CD4-positive, alpha-beta T cell treated with Interleukin-10 for 1 hour (primary cell): ENCODE measurements at regions not wholly inside any gene's neighbourhood (a gene's known extent, or its start where the extent isn't known, plus 50 kb on each side); places are given as distances from the start of the nearest gene placed in this dataset.

Experiments used
- DNase-seq: peaks from one replicate; pipeline ENCODE4 v3.0.0-alpha.2; 2020

GRCh38 chr15:61680260-61681037 lies 379.8 kb downstream of the VPS13C start:
- no peak for DNase-seq

- DNase-seq, result no peak
Measured at GRCh38 chr15:61671736-61672135, 388.5 kb downstream of the VPS13C start.

- DNase-seq, result no peak
Measured at GRCh38 chr15:61668444-61668843, 391.8 kb downstream of the VPS13C start.

- no peak for DNase-seq
Measured at GRCh38 chr15:61661791-61662190, 398.5 kb downstream of the VPS13C start.

- no peak for DNase-seq
Measured at GRCh38 chr15:61660579-61660978, 399.7 kb downstream of the VPS13C start.

GRCh38 chr15:61659566-61660190 lies 400.6 kb downstream of the VPS13C start:
- DNase-seq, result no peak

GRCh38 chr15:61657461-61657860 lies 402.8 kb downstream of the VPS13C start:
- DNase-seq, result no peak

- DNase-seq, result no peak
Measured at GRCh38 chr15:61656391-61656790, 403.9 kb downstream of the VPS13C start.

GRCh38 chr15:61655881-61656280 lies 404.4 kb downstream of the VPS13C start:
- DNase-seq, result no peak

GRCh38 chr15:61654918-61655317 lies 405.3 kb downstream of the VPS13C start:
- no peak for DNase-seq

- DNase-seq, result no peak
Measured at GRCh38 chr15:61654002-61654740, 406.1 kb downstream of the VPS13C start.

- DNase-seq, result no peak
Measured at GRCh38 chr15:61653110-61653509, 407.1 kb downstream of the VPS13C start.

- no peak for DNase-seq
Measured at GRCh38 chr15:61651267-61651666, 409.0 kb downstream of the VPS13C start.

GRCh38 chr15:61649046-61649445 lies 411.2 kb downstream of the VPS13C start:
- no peak for DNase-seq

- DNase-seq, result no peak
Measured at GRCh38 chr15:61644550-61644949, 415.4 kb upstream of the RORA start.

GRCh38 chr15:61641645-61642044 lies 412.5 kb upstream of the RORA start:
- DNase-seq, result no peak

GRCh38 chr15:61640756-61641155 lies 411.7 kb upstream of the RORA start:
- DNase-seq, result no peak

GRCh38 chr15:61639491-61639890 lies 410.4 kb upstream of the RORA start:
- no peak for DNase-seq

GRCh38 chr15:61634837-61635236 lies 405.7 kb upstream of the RORA start:
- DNase-seq, result no peak

- DNase-seq, result no peak
Measured at GRCh38 chr15:61633951-61634350, 404.8 kb upstream of the RORA start.

GRCh38 chr15:61629269-61629668 lies 400.2 kb upstream of the RORA start:
- no peak for DNase-seq

GRCh38 chr15:61624950-61625349 lies 395.8 kb upstream of the RORA start:
- no peak for DNase-seq

- DNase-seq, result no peak
Measured at GRCh38 chr15:61623746-61624145, 394.6 kb upstream of the RORA start.

GRCh38 chr15:61621865-61622264 lies 392.8 kb upstream of the RORA start:
- no peak for DNase-seq
